HepG2 (cell line): ENCODE measurements at regions not wholly inside any gene's neighbourhood (a gene's known extent, or its start where the extent isn't known, plus 50 kb on each side); places are given as distances from the start of the nearest gene placed in this dataset.

ENCODE experiments used
- ATAC-seq: fragments of 200-7000 bp; cut with Tn5 transposase; 3 replicates; pipeline ENCODE4 v1.9.1; 2020; ENCODE audit warnings: mild to moderate bottlenecking, moderate library complexity
- BruUV-seq: library from RNA; stranded (reverse); fragments of 400-500 nt; replicated peaks from 2 replicates; lab custom pipeline; 2021; lab: Mats Ljungman, UMichigan
- CTCF ChIA-PET: fragments of 300-600 bp; formaldehyde crosslinking; extraction: SDS; loops from one replicate; lab custom pipeline; 2021; ENCODE audit warnings: low total read pairs, inconsistent platforms, low intra/inter-chr PET ratio; lab: Yijun Ruan, JAX
- POLR2A ChIA-PET: fragments of 350-600 bp; sonication (Branson Sonifier 250); formaldehyde crosslinking; loops from one replicate; lab custom pipeline; 2020; ENCODE audit warnings: antibody characterized with exemption, inconsistent platforms; lab: Yijun Ruan, JAX
- DNase-seq: peaks from one replicate; pipeline ENCODE4 v3.0.0-alpha.2; 2015; ENCODE audit warnings: low spot score
- FAIRE-seq: peaks from 3 replicates; lab custom pipeline; 2011; peaks lifted over from hg19 to GRCh38; lab: Jason Lieb, UNC
- H2AFZ ChIP-seq: one replicate; pipeline ENCODE4 v1.6.1; 2011; ENCODE audit warnings: low read length, inconsistent platforms
- H3K27ac ChIP-seq: fragments of 300-600 bp; 3 replicates; pipeline ENCODE4 v1.8.0; 2011; ENCODE audit warnings: mixed run types, mild to moderate bottlenecking, mixed read lengths, low read length, inconsistent platforms; ENCODE audit not compliant: insufficient read depth; ENCODE audit errors: extremely low read length
- H3K27me3 ChIP-seq, 2 experiments: fragments of 200-600 bp in 1 of 2; 2 replicates in 1 of 2; 3 replicates in 1 of 2; pipeline versions ENCODE4 v1.6.0 to v1.8.0; 2011; ENCODE audit warnings: low read length in 2 of 2, mild to moderate bottlenecking in 2 of 2, moderate library complexity in 2 of 2, inconsistent platforms in 1 of 2; ENCODE audit not compliant: insufficient read depth in 2 of 2, control insufficient read depth in 1 of 2
- H3K36me3 ChIP-seq, 2 experiments: fragments of 200-600 bp in 1 of 2; replicated peaks in 1 of 2; 2 replicates in 1 of 2; 3 replicates in 1 of 2; pipeline versions ENCODE4 v1.5.1 to v1.8.0; 2011; ENCODE audit warnings: low read length in 2 of 2, inconsistent platforms in 1 of 2; ENCODE audit not compliant: insufficient read depth in 2 of 2, control insufficient read depth in 1 of 2
- H3K4me1 ChIP-seq: 2 replicates; pipeline ENCODE4 v1.5.1; 2012; ENCODE audit warnings: low read length, inconsistent platforms; ENCODE audit not compliant: insufficient read depth
- H3K4me2 ChIP-seq: 2 replicates; pipeline ENCODE4 v1.6.0; 2011; ENCODE audit warnings: low read depth, low read length, inconsistent platforms
- H3K4me3 ChIP-seq, 3 experiments: fragments of 200-600 bp in 1 of 3; sonication (generic), shearing (Covaris generic) in 1 of 3; replicated peaks in 1 of 3; 2 replicates each; pipeline ENCODE4 v1.5.1; 2011 to 2016; ENCODE audit warnings: low read length in 3 of 3, inconsistent platforms in 2 of 3, low read depth in 2 of 3, mild to moderate bottlenecking in 2 of 3, control low read depth in 1 of 3, mixed read lengths in 1 of 3; ENCODE audit not compliant: insufficient read depth in 1 of 3
- H3K79me2 ChIP-seq: one replicate; pipeline ENCODE4 v1.6.1; 2011; ENCODE audit warnings: low read length, inconsistent platforms; ENCODE audit not compliant: insufficient read depth
- H3K9ac ChIP-seq: 2 replicates; pipeline ENCODE4 v1.6.0; 2011; ENCODE audit warnings: mild to moderate bottlenecking, low read depth, low read length, inconsistent platforms; ENCODE audit not compliant: insufficient read depth
- H3K9me3 ChIP-seq: 2 replicates; pipeline ENCODE4 v1.5.1; 2012; ENCODE audit warnings: mild to moderate bottlenecking, low read length
- H4K20me1 ChIP-seq: 2 replicates; pipeline ENCODE4 v1.6.0; 2011; ENCODE audit warnings: inconsistent platforms, mild to moderate bottlenecking, low read length, moderate library complexity; ENCODE audit not compliant: insufficient read depth
- GPN1 ChIP-seq: sonication (generic); formaldehyde crosslinking; IDR thresholded peaks from 2 replicates; pipeline ENCODE4 v1.5.1; 2020; ENCODE audit warnings: missing genetic modification reagents, borderline replicate concordance
- MZF1 ChIP-seq: sonication (generic); formaldehyde crosslinking; IDR thresholded peaks from 2 replicates; pipeline ENCODE4 v1.8.1; 2023; ENCODE audit warnings: mild to moderate bottlenecking, missing genetic modification reagents, borderline replicate concordance
- RCOR2 ChIP-seq: IDR thresholded peaks from 2 replicates; pipeline ENCODE4 v1.6.1; 2016; ENCODE audit warnings: missing biosample characterization, missing genetic modification reagents
- ZNF747 ChIP-seq: sonication (generic); formaldehyde crosslinking; IDR thresholded peaks from 2 replicates; pipeline ENCODE4 v1.8.1; 2023; ENCODE audit warnings: missing genetic modification reagents, mild to moderate bottlenecking, borderline replicate concordance
- WGBS: methylation state at CpG from one replicate; pipeline ENCODE4 v1.1.6; 2017; ENCODE audit warnings: low lambda C conversion rate; 5-methylcytosine and 5-hydroxymethylcytosine counted together
- in situ Hi-C: cut with HindIII; loops from 2 replicates; pipeline ENCODE4 v1.10.0; 2017; ENCODE audit warnings: low pct_unique_long_range_greater_than_20kb; ENCODE audit not compliant: extremely low pct_ligation_motif_present
- intact Hi-C: fragments of 100-400 bp; cut with micrococcal nuclease; formaldehyde crosslinking; loops from one replicate; pipeline ENCODE4 v1.10.0; 2022; ENCODE audit not compliant: unreplicated experiment
- TF ChIP-seq, protein P1 (sequence below): sonication (generic); formaldehyde crosslinking; IDR thresholded peaks from 2 replicates; pipeline ENCODE4 v1.4.0; 2020; ENCODE audit warnings: low read depth, missing genetic modification reagents

DNA sequence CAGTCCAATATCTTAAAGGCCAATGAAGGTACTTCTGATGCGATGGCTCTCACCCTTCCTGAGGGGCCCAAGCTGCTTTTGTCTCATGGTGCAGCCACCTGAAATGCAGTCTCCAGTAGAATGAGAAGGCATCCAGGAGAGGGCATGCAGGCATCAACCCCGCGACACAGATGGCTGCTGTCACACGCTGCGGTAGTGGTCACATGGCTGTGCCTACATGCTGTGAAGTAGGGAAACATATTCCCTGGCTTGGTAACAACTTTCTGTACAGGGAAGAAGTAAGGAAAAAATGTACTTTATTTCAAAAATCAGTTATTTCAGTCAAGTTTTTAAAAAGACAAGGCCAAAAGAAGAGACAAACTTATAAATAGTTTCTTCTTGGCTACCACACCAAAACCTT lies 139.9 kb downstream of the TRIML1 start:
- 28% methylated on average over 5 of the region's 5 CpGs for WGBS
- Histone ChIP-seq H3K9ac (no peak overlapping the region), H4K20me1 (no peaks in the 10 kb centered on the region), H3K27ac (no peak overlapping the region), H3K4me3 (no peak overlapping the region), H2AFZ (no peak overlapping the region), H3K4me1 (no peaks in the 10 kb centered on the region), H3K9me3 (no peaks in the 10 kb centered on the region)
- in situ Hi-C loops (no loop called here), intact Hi-C loops (no loop called here)
- FAIRE-seq = no peak
- TF ChIP-seq, protein P1, sequence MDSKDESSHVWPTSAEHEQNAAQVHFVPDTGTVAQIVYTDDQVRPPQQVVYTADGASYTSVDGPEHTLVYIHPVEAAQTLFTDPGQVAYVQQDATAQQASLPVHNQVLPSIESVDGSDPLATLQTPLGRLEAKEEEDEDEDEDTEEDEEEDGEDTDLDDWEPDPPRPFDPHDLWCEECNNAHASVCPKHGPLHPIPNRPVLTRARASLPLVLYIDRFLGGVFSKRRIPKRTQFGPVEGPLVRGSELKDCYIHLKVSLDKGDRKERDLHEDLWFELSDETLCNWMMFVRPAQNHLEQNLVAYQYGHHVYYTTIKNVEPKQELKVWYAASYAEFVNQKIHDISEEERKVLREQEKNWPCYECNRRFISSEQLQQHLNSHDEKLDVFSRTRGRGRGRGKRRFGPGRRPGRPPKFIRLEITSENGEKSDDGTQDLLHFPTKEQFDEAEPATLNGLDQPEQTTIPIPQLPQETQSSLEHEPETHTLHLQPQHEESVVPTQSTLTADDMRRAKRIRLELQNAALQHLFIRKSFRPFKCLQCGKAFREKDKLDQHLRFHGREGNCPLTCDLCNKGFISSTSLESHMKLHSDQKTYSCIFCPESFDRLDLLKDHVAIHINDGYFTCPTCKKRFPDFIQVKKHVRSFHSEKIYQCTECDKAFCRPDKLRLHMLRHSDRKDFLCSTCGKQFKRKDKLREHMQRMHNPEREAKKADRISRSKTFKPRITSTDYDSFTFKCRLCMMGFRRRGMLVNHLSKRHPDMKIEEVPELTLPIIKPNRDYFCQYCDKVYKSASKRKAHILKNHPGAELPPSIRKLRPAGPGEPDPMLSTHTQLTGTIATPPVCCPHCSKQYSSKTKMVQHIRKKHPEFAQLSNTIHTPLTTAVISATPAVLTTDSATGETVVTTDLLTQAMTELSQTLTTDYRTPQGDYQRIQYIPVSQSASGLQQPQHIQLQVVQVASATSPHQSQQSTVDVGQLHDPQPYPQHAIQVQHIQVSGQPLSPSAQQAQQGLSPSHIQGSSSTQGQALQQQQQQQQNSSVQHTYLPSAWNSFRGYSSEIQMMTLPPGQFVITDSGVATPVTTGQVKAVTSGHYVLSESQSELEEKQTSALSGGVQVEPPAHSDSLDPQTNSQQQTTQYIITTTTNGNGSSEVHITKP (CRISPR knock-in tag) = no peak
- TF ChIP-seq MZF1 (CRISPR knock-in tag) (no peak), RCOR2 (no peak), GPN1 (CRISPR knock-in tag) (no peak), ZNF747 (CRISPR knock-in tag) (no peak)
- TF ChIP-seq, all 625 proteins: peak for 0
- Histone ChIP-seq H3K27me3 (peaks cover 3 to 22% of the 10 kb centered on the region in 2 experiments; a peak in 3 of 5 replicates), H3K36me3 (no peaks in the 10 kb centered on the region), H3K4me2 (no peak overlapping the region), H3K79me2 (no peaks in the 10 kb centered on the region)
- CTCF ChIA-PET = no interaction called here
- DNase-seq = no peak
- no peak for ATAC-seq
- POLR2A ChIA-PET = no interaction called here
- no TSS peak for BruUV-seq
